CD4-positive, alpha-beta T cell (primary cell): ENCODE measurements at regions not wholly inside any gene's neighbourhood (a gene's known extent, or its start where the extent isn't known, plus 50 kb on each side); places are given as distances from the start of the nearest gene placed in this dataset.

ENCODE experiments used
- ATAC-seq: fragments of 200-7000 bp; cut with Tn5 transposase; one replicate; pipeline ENCODE4 v1.10.0; 2022; ENCODE audit warnings: mild to moderate bottlenecking; ENCODE audit not compliant: poor library complexity
- CTCF ChIA-PET: fragments of 350-600 bp; sonication (Branson Sonifier 250); formaldehyde crosslinking; loops from one replicate; lab custom pipeline; 2021; ENCODE audit warnings: antibody characterized with exemption, inconsistent platforms; lab: Charles Lee
- POLR2A ChIA-PET: fragments of 350-600 bp; sonication (Branson Sonifier 250); formaldehyde crosslinking; loops from one replicate; lab custom pipeline; 2021; ENCODE audit warnings: antibody characterized with exemption, inconsistent platforms; lab: Charles Lee
- DNase-seq, 14 experiments: peaks; one replicate each; pipeline ENCODE4 v3.0.0-alpha.2; 2013 to 2020; ENCODE audit warnings: mixed read lengths in 2 of 14
- H3K27ac ChIP-seq, 2 donors: one replicate each; pipeline versions ENCODE4 v1.5.1 to v1.7.0; 2013; ENCODE audit warnings: low read length in 2 of 2, low read depth in 1 of 2, mild to moderate bottlenecking in 1 of 2
- H3K27me3 ChIP-seq, 2 experiments: 1 replicate in 1 of 2; 2 replicates in 1 of 2; pipeline versions ENCODE4 v1.6.1 to v1.7.0; 2013; ENCODE audit warnings: low read length in 2 of 2, control low read depth in 1 of 2, mild to moderate bottlenecking in 1 of 2, moderate library complexity in 1 of 2; ENCODE audit not compliant: insufficient read depth in 2 of 2, control insufficient read depth in 1 of 2
- H3K36me3 ChIP-seq: one replicate; pipeline ENCODE4 v1.6.1; 2013; ENCODE audit warnings: low read length, control low read depth; ENCODE audit not compliant: insufficient read depth
- H3K4me1 ChIP-seq: one replicate; pipeline ENCODE4 v1.6.1; 2013; ENCODE audit warnings: low read length, control low read depth; ENCODE audit not compliant: insufficient read depth
- H3K4me3 ChIP-seq: one replicate; pipeline ENCODE4 v1.5.1; 2013; ENCODE audit warnings: mild to moderate bottlenecking, low read length, moderate library complexity
- H3K9me3 ChIP-seq, 2 experiments: 1 replicate in 1 of 2; 2 replicates in 1 of 2; pipeline versions ENCODE4 v1.6.1 to v1.7.0; 2013; ENCODE audit warnings: low read length in 2 of 2, mild to moderate bottlenecking in 2 of 2, control low read depth in 1 of 2, moderate library complexity in 1 of 2; ENCODE audit not compliant: control insufficient read depth in 1 of 2, insufficient read depth in 1 of 2
- H3K27ac Mint-ChIP-seq: one replicate; pipeline ENCODE4 v1.8.0; 2020; ENCODE audit warnings: mixed read lengths
- H3K27me3 Mint-ChIP-seq: one replicate; pipeline ENCODE4 v1.8.0; 2021; ENCODE audit warnings: mixed read lengths
- H3K36me3 Mint-ChIP-seq: one replicate; pipeline ENCODE4 v1.8.0; 2021; ENCODE audit warnings: low read depth, mixed read lengths
- H3K4me1 Mint-ChIP-seq: one replicate; pipeline ENCODE4 v1.8.0; 2021; ENCODE audit warnings: low read depth, mixed read lengths
- H3K4me3 Mint-ChIP-seq: one replicate; pipeline ENCODE4 v1.8.0; 2020; ENCODE audit warnings: mild to moderate bottlenecking, mixed read lengths
- H3K9me3 Mint-ChIP-seq: one replicate; pipeline ENCODE4 v1.8.0; 2020; ENCODE audit warnings: mixed read lengths
- intact Hi-C, 2 experiments: fragments of 100-400 bp; cut with DNase I in 1 of 2; cut with micrococcal nuclease in 1 of 2; formaldehyde crosslinking; loops; one replicate each; pipeline versions ENCODE4 v1.15.1 to v1.9.0; 2023 to 2025; cut with DNase I, micrococcal nuclease
- TF ChIP-seq, protein P1 (sequence below): fragments of 200-600 bp; IDR thresholded peaks from one replicate; pipeline ENCODE4 v1.8.0; 2022; ENCODE audit warnings: antibody characterized with exemption, mild to moderate bottlenecking

DNA sequence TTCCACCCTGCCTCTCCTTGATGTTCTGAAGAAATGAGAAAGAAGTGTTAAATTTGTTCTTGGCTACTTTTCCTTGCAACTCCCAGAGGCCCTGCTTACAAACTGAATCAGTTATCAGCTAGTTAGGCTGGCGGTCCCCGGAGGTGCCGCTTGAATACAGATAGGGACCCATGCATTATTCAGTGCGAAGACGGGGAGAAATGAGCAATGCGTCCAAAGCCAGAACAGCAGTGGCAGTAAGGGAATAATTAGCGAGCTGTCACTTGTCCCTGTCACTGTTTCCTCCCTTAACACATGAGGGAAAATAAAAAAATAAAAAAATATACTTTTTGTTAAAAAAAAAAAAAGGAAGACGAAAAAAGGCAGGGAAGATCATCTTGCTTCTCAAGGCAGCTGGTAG is 528.1 kb downstream of the MN1 start:
- Histone ChIP-seq H3K9me3 (peaks cover 0 to 7% of the 10 kb centered on the region in 2 experiments), H3K27me3 (peaks cover 4 to 8% of the 10 kb centered on the region in 2 experiments), H3K36me3 (no peaks in the 10 kb centered on the region), H3K27ac (no peak overlapping the region), H3K4me3 (no peak overlapping the region), H3K4me1 (no peaks in the 10 kb centered on the region)
- Mint-ChIP-seq H3K36me3 (no peaks in the 10 kb centered on the region), H3K4me3 (no peak overlapping the region), H3K9me3 (peaks cover 2% of the 10 kb centered on the region), H3K27ac (no peak overlapping the region), H3K27me3 (peaks cover 46% of the 10 kb centered on the region), H3K4me1 (no peaks in the 10 kb centered on the region)
- POLR2A ChIA-PET = no interaction called here
- intact Hi-C loops = no loop called here
- TF ChIP-seq, protein P1, sequence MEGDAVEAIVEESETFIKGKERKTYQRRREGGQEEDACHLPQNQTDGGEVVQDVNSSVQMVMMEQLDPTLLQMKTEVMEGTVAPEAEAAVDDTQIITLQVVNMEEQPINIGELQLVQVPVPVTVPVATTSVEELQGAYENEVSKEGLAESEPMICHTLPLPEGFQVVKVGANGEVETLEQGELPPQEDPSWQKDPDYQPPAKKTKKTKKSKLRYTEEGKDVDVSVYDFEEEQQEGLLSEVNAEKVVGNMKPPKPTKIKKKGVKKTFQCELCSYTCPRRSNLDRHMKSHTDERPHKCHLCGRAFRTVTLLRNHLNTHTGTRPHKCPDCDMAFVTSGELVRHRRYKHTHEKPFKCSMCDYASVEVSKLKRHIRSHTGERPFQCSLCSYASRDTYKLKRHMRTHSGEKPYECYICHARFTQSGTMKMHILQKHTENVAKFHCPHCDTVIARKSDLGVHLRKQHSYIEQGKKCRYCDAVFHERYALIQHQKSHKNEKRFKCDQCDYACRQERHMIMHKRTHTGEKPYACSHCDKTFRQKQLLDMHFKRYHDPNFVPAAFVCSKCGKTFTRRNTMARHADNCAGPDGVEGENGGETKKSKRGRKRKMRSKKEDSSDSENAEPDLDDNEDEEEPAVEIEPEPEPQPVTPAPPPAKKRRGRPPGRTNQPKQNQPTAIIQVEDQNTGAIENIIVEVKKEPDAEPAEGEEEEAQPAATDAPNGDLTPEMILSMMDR = no peak
- DNase-seq (no peak), ATAC-seq (no peak)
- CTCF ChIA-PET = no interaction called here

- POLR2A ChIA-PET = no interaction called here
- DNase-seq (no peak), ATAC-seq (no peak)
- CTCF ChIA-PET = no interaction called here
- Histone ChIP-seq H3K9me3 (peaks cover 0 to 7% of the 10 kb centered on the region in 2 experiments), H3K27me3 (peaks cover 4 to 8% of the 10 kb centered on the region in 2 experiments), H3K4me1 (no peaks in the 10 kb centered on the region), H3K36me3 (no peaks in the 10 kb centered on the region), H3K27ac (no peak overlapping the region), H3K4me3 (no peak overlapping the region)
- intact Hi-C loops = no loop called here
- TF ChIP-seq, protein P1 = no peak
- Mint-ChIP-seq H3K27me3 (peaks cover 42% of the 10 kb centered on the region), H3K9me3 (peaks cover 2% of the 10 kb centered on the region), H3K27ac (no peak overlapping the region), H3K36me3 (no peaks in the 10 kb centered on the region), H3K4me1 (no peaks in the 10 kb centered on the region), H3K4me3 (no peak overlapping the region)
Observed at GRCh38 chr22:27273853-27274252, 527.7 kb downstream of the MN1 start.

GRCh38 chr22:27274770-27275449 is 526.6 kb downstream of the MN1 start:
- Mint-ChIP-seq H3K27me3 (peaks cover 42% of the 10 kb centered on the region), H3K27ac (no peak overlapping the region), H3K9me3 (peaks cover 2% of the 10 kb centered on the region), H3K4me3 (no peak overlapping the region), H3K36me3 (no peaks in the 10 kb centered on the region), H3K4me1 (no peaks in the 10 kb centered on the region)
- CTCF ChIA-PET = interaction anchor here (1.0 kb wide), 1 partner anchor 10 kb away, joined by 3 read pairs; no protein-coding TSS in a partner anchor
- H3K36me3 ChIP-seq = no peaks in the 10 kb centered on the region
- H3K27me3 ChIP-seq = peaks cover 4 to 5% of the 10 kb centered on the region in 2 experiments
- no peak overlapping the region for H3K4me3 ChIP-seq
- intact Hi-C loops = no loop called here
- DNase-seq (no peak), ATAC-seq (no peak)
- H3K27ac ChIP-seq = no peak overlapping the region
- POLR2A ChIA-PET = no interaction called here
- TF ChIP-seq, protein P1 = no peak
- no peaks in the 10 kb centered on the region for H3K4me1 ChIP-seq
- peaks cover 0 to 7% of the 10 kb centered on the region in 2 experiments for H3K9me3 ChIP-seq
